Activated CD4-positive, alpha-beta T cell treated with anti-CD3 and anti-CD28 coated beads, Interleukin-2, amount 10 ng/mL, durations not matched to agents 7 days and 5 days (primary cell): ENCODE measurements at regions not wholly inside any gene's neighbourhood (a gene's known extent, or its start where the extent isn't known, plus 50 kb on each side); places are given as distances from the start of the nearest gene placed in this dataset.
"Not testable (repeated sequence)": the region's sequence is repeated elsewhere in the genome, so short reads cannot be mapped to it uniquely, and the experiment has no call there.

Experiments
- CTCF ChIA-PET: fragments of 350-600 bp; sonication (Branson Sonifier 250); formaldehyde crosslinking; loops from one replicate; lab custom pipeline; 2021; ENCODE audit warnings: antibody characterized with exemption; lab: Charles Lee
- POLR2A ChIA-PET: fragments of 350-600 bp; sonication (Branson Sonifier 250); formaldehyde crosslinking; loops from one replicate; lab custom pipeline; 2021; ENCODE audit warnings: antibody characterized with exemption; lab: Charles Lee
- DNase-seq: peaks from one replicate; pipeline ENCODE4 v3.0.0-alpha.2; 2020
- H3K27ac Mint-ChIP-seq: one replicate; pipeline ENCODE4 v1.8.0; 2021; ENCODE audit warnings: mild to moderate bottlenecking, moderate library complexity, mixed read lengths
- H3K27me3 Mint-ChIP-seq: one replicate; pipeline ENCODE4 v1.8.0; 2021; ENCODE audit warnings: mixed read lengths
- H3K36me3 Mint-ChIP-seq: one replicate; pipeline ENCODE4 v1.8.0; 2021; ENCODE audit warnings: low read depth, mixed read lengths
- H3K4me1 Mint-ChIP-seq: one replicate; pipeline ENCODE4 v1.8.0; 2021; ENCODE audit warnings: mixed read lengths
- H3K4me3 Mint-ChIP-seq: one replicate; pipeline ENCODE4 v1.8.0; 2021; ENCODE audit warnings: mild to moderate bottlenecking, moderate library complexity, mixed read lengths
- H3K9me3 Mint-ChIP-seq: one replicate; pipeline ENCODE4 v1.8.0; 2021; ENCODE audit warnings: mixed read lengths

DNA sequence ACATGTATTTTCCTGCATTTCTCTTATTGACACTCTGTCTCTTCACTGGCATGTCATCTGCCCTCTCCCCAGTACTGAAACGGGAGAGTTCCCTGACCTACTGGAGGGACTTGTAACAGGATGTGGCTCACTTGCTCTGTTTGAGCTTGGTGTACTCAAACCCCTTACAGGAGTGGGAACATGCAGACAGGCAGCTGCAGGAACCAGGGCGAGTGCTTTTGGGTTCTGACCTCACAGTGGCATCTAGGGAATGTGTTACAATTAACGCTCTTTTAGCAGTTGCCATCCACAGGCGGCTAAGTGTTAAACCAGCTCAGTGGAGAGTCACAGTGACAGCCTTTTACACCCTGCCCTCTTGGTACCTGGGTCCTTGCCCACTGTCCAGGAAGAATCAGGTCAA, 300.3 kb upstream of the GRAMD2B start:
- no peaks in the 10 kb centered on the region for H3K27me3 Mint-ChIP-seq
- H3K9me3 Mint-ChIP-seq, result no peaks in the 10 kb centered on the region
- no peak for DNase-seq
- no peak overlapping the region for H3K4me3 Mint-ChIP-seq
- H3K4me1 Mint-ChIP-seq, result no peaks in the 10 kb centered on the region
- no peak overlapping the region for H3K27ac Mint-ChIP-seq
- CTCF ChIA-PET, result no interaction called here
- no peaks in the 10 kb centered on the region for H3K36me3 Mint-ChIP-seq
- POLR2A ChIA-PET, result no interaction called here

DNA sequence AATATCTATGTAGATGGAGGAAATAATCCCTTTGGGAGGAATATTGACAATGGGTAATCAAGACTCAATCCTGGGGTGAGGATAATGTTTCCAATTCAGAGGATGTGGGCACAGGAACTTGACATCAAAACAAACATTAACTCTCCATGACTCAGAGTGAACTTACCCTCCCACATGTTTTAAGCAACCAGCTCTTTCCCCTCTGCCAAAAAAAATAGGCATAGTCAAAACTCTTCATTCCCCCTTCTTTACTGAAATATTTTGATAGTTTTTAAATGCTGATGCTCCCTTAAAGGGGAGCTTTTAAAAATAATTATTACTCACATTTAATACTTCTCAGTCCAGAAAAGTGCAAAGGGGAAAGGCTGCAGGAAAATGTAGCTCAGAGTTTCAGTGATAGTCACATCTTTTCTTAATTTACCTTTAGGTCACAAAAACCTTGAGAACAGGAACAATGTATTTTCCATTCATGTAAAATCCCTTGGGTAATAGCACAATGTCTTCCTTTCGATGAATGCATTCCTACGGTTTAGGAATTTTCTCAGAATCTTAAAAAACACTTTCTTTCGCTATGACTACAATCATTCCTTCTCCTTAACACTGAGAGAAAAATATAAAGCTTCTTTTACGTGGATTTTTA, 298.4 kb upstream of the GRAMD2B start:
- DNase-seq, result no peak
- H3K4me1 Mint-ChIP-seq, result no peaks in the 10 kb centered on the region
- ChIA-PET POLR2A (interaction anchor here (0.7 kb wide), 1 partner anchor 14 kb away, joined by 3 read pairs; no protein-coding TSS in a partner anchor), CTCF (no interaction called here)
- H3K9me3 Mint-ChIP-seq, result no peaks in the 10 kb centered on the region
- no peak overlapping the region for H3K27ac Mint-ChIP-seq
- no peaks in the 10 kb centered on the region for H3K27me3 Mint-ChIP-seq
- H3K4me3 Mint-ChIP-seq, result no peak overlapping the region
- no peaks in the 10 kb centered on the region for H3K36me3 Mint-ChIP-seq

GRCh38 chr5:126125407-126125806, 297.8 kb upstream of the GRAMD2B start:
- Mint-ChIP-seq H3K36me3 (no peaks in the 10 kb centered on the region), H3K4me3 (no peak overlapping the region), H3K4me1 (no peaks in the 10 kb centered on the region), H3K9me3 (no peaks in the 10 kb centered on the region), H3K27me3 (no peaks in the 10 kb centered on the region), H3K27ac (no peak overlapping the region)
- ChIA-PET CTCF (no interaction called here), POLR2A (no interaction called here)
- no peak for DNase-seq

DNA sequence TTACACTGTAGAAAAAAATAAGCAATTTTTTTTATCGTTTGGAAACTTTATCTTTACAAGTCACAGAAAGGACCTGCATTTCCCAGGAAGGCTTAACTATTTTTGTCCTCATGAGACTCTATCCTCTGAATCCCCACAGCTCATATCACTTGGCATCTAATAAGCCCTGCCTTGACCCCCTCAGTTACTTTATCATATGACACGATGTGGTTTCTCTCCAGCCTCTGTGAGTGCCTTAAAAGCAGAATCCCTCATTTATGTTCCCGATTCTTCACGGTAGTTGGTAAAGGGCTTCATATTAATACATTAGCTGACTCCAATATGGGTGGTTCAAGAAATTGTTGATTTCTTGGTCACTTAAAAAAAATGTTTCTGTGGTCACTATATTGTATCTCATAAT, 296.6 kb upstream of the GRAMD2B start:
- CTCF ChIA-PET, result no interaction called here
- Mint-ChIP-seq H3K4me1 (no peaks in the 10 kb centered on the region), H3K27me3 (no peaks in the 10 kb centered on the region), H3K27ac (no peak overlapping the region), H3K9me3 (no peaks in the 10 kb centered on the region), H3K4me3 (no peak overlapping the region), H3K36me3 (no peaks in the 10 kb centered on the region)
- POLR2A ChIA-PET, result no interaction called here
- no peak for DNase-seq

DNA sequence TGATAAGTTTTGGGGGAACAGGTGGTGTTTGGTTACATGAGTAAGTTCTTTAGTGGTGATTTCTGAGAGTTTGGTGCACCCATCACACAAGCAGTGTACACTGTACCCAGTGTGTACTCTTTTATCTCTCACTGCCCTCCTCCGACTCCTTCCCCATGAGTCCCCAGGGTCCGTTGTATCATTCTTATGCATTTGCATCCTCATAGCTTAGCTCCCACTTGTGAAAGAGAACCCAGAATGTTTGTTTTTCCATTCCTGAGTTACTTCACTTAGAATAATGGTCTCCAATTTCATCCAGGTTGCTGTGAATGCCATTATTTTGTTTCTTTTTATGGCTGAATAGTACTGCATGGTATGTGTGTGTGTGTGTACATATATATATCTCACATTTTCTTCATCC, 295.8 kb upstream of the GRAMD2B start:
- H3K4me1 Mint-ChIP-seq, H3K36me3 Mint-ChIP-seq, CTCF ChIA-PET, H3K27me3 Mint-ChIP-seq, POLR2A ChIA-PET, DNase-seq, H3K9me3 Mint-ChIP-seq, H3K27ac Mint-ChIP-seq, H3K4me3 Mint-ChIP-seq: not testable (repeated sequence)

- Mint-ChIP-seq H3K9me3 (no peaks in the 10 kb centered on the region), H3K4me3 (no peak overlapping the region), H3K36me3 (no peaks in the 10 kb centered on the region), H3K27me3 (no peaks in the 10 kb centered on the region), H3K4me1 (no peaks in the 10 kb centered on the region), H3K27ac (no peak overlapping the region)
- no peak for DNase-seq
- POLR2A ChIA-PET, result no interaction called here
- CTCF ChIA-PET, result no interaction called here
Observed at GRCh38 chr5:126129431-126129830, 293.8 kb upstream of the GRAMD2B start.

- Mint-ChIP-seq H3K36me3 (no peaks in the 10 kb centered on the region), H3K27me3 (no peaks in the 10 kb centered on the region), H3K9me3 (no peaks in the 10 kb centered on the region), H3K4me3 (no peak overlapping the region), H3K27ac (no peak overlapping the region), H3K4me1 (no peaks in the 10 kb centered on the region)
- ChIA-PET POLR2A (no interaction called here), CTCF (no interaction called here)
- no peak for DNase-seq
Observed at GRCh38 chr5:126133424-126133823, 289.8 kb upstream of the GRAMD2B start.

GRCh38 chr5:126137891-126138280, 285.3 kb upstream of the GRAMD2B start:
- ChIA-PET CTCF (no interaction called here), POLR2A (no interaction called here)
- DNase-seq, result no peak
- no peak overlapping the region for H3K27ac Mint-ChIP-seq
- no peaks in the 10 kb centered on the region for H3K27me3 Mint-ChIP-seq
- no peaks in the 10 kb centered on the region for H3K9me3 Mint-ChIP-seq
- no peak overlapping the region for H3K4me3 Mint-ChIP-seq
- no peaks in the 10 kb centered on the region for H3K36me3 Mint-ChIP-seq
- H3K4me1 Mint-ChIP-seq, result no peaks in the 10 kb centered on the region

DNA sequence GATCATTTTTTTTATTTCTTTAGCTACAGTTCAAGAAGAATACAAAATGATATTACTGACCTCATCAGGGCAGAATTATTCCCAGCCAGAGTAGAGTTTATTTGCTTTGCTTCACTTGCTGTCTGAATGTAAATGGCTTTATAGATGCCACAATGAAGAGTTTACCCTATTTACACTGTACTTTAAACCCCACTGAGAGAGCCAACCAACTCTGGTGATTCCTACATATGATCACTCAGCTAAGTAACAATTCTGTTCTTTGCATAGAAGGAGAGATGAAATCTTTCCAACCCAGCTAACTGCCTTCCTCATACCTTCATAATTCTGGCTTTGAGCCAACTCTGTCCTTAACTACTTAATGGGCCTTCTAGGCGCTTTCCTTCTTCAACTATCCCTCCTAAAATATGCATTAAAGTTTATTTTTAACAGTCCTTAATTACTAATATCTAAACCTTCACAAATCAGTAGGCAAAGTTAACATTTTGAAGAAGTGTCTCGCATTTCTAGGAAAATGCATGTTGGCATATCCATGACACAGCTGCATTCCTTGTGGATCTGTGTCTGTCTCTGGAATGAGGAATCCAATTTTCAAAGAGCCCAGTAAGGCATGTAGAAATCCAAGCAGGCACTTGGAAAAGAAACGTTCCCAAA, 284.8 kb upstream of the GRAMD2B start:
- Mint-ChIP-seq H3K9me3 (peaks cover under 1% of the 10 kb centered on the region), H3K4me1 (no peaks in the 10 kb centered on the region), H3K27ac (no peak overlapping the region), H3K27me3 (no peaks in the 10 kb centered on the region), H3K36me3 (no peaks in the 10 kb centered on the region), H3K4me3 (no peak overlapping the region)
- POLR2A ChIA-PET, result no interaction called here
- no peak for DNase-seq
- CTCF ChIA-PET, result no interaction called here

DNA sequence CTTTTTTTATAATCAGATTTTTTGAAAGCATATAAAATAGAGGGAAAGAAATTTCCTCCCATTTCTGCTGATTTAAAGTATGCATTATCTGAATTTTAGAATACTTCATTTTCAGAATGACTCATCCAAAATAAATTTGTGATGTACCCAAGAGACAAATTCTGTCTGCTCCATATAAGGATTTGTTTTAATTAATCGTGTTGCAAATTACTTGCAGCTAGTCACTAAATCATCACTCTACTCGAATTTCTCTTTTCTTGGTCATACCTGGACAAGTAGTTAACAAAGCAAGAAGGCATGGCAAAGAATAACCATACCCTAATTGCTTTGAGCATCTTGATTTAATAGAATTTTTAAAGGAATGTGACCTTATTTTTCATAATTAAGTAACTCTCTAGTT, 284.1 kb upstream of the GRAMD2B start:
- DNase-seq, result no peak
- ChIA-PET POLR2A (no interaction called here), CTCF (no interaction called here)
- Mint-ChIP-seq H3K36me3 (no peaks in the 10 kb centered on the region), H3K4me3 (no peak overlapping the region), H3K27ac (no peak overlapping the region), H3K4me1 (no peaks in the 10 kb centered on the region), H3K27me3 (no peaks in the 10 kb centered on the region), H3K9me3 (peaks cover 3% of the 10 kb centered on the region)

DNA sequence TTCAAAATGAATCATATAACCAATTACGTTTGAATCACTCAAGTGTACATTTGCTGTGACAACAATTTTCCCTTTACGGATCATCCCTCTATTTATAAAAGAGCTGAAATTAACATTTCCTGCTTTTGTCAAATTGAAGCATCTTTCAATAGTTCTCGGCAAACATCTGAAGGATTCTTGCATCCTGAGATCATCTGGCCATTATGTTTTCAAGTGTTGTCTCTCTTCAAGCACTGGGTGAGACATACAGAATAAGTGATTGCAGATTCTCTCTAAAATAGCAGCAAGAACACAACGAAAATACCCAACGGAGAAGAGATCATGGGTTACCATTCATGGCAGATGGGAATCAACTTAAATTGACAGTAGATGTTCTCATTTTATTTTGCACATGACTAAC, 283.4 kb upstream of the GRAMD2B start:
- H3K9me3 Mint-ChIP-seq, result peaks cover 3% of the 10 kb centered on the region
- POLR2A ChIA-PET, result interaction anchor here (0.6 kb wide), 1 partner anchor 47 kb away, joined by 3 read pairs; no protein-coding TSS in a partner anchor

GRCh38 chr5:126143622-126144021, 279.6 kb upstream of the GRAMD2B start:
- Mint-ChIP-seq H3K4me1 (no peaks in the 10 kb centered on the region), H3K4me3 (no peak overlapping the region), H3K27ac (no peak overlapping the region), H3K9me3 (peaks cover 3% of the 10 kb centered on the region), H3K27me3 (no peaks in the 10 kb centered on the region), H3K36me3 (no peaks in the 10 kb centered on the region)
- CTCF ChIA-PET, result no interaction called here
- no peak for DNase-seq
- POLR2A ChIA-PET, result no interaction called here

More for the DNA sequence above, 283.4 kb upstream of the GRAMD2B start:
- Mint-ChIP-seq H3K27ac (no peak overlapping the region), H3K4me1 (no peaks in the 10 kb centered on the region), H3K4me3 (no peak overlapping the region), H3K27me3 (no peaks in the 10 kb centered on the region), H3K36me3 (no peaks in the 10 kb centered on the region)
- DNase-seq, result no peak
- CTCF ChIA-PET, result no interaction called here

- POLR2A ChIA-PET, CTCF ChIA-PET: not testable (repeated sequence)
Observed at GRCh38 chr5:126150319-126150718, 272.9 kb upstream of the GRAMD2B start.

GRCh38 chr5:126155298-126155697, 267.9 kb upstream of the GRAMD2B start:
- H3K4me3 Mint-ChIP-seq, H3K27me3 Mint-ChIP-seq, CTCF ChIA-PET, H3K4me1 Mint-ChIP-seq, DNase-seq, H3K27ac Mint-ChIP-seq, H3K36me3 Mint-ChIP-seq, POLR2A ChIA-PET: not testable (repeated sequence)
- H3K9me3 Mint-ChIP-seq, result peaks cover 10% of the 10 kb centered on the region

More at GRCh38 chr5:126150319-126150718, 272.9 kb upstream of the GRAMD2B start:
- H3K9me3 Mint-ChIP-seq, DNase-seq, H3K4me3 Mint-ChIP-seq, H3K27me3 Mint-ChIP-seq, H3K36me3 Mint-ChIP-seq, H3K4me1 Mint-ChIP-seq, H3K27ac Mint-ChIP-seq: not testable (repeated sequence)
